ENCODE measurements at regions not wholly inside any gene's neighbourhood (a gene's known extent, or its start where the extent isn't known, plus 50 kb on each side); places are given as distances from the start of the nearest gene placed in this dataset.
"Not testable (repeated sequence)": the region's sequence is repeated elsewhere in the genome, so short reads cannot be mapped to it uniquely, and the experiment has no call there.

- H3K9me3 Mint-ChIP-seq, result no peaks in the 10 kb centered on the region
- no peaks in the 10 kb centered on the region for H3K4me1 Mint-ChIP-seq
- no peak overlapping the region for H3K4me3 Mint-ChIP-seq
- H3K27me3 Mint-ChIP-seq, result peaks cover 3% of the 10 kb centered on the region
- CTCF ChIA-PET, result no interaction called here
- no peaks in the 10 kb centered on the region for H3K36me3 Mint-ChIP-seq (ENCODE audit: low read depth)
- POLR2A ChIA-PET, result no interaction called here
- no peak for DNase-seq
- no peak overlapping the region for H3K27ac Mint-ChIP-seq
These were observed 116.7 kb downstream of the MFAP3L start for GRCh38 chr4:169909479-169909878.

DNA sequence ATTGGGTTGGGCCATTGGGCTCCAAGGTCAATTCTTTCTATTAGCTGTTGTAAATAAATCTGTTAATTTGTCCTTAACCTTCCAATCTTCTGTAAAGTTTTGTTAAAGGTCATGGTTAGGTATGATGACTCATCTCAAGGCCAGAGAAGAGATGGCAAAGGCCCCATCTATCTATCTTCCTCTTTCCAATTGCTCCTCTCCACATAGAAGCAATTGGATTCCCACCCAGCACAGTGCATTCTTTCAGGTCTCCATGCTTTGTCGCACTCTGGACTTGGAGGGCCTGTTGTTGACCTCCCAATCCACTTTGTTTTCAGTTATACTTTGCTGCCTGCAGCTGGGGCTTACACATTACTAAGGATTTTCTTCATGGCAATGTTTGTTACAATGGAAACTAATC is 118.5 kb downstream of the MFAP3L start:
- no peak for DNase-seq
- Mint-ChIP-seq H3K4me3 (no peak overlapping the region), H3K27me3 (peaks cover 7% of the 10 kb centered on the region), H3K27ac (no peak overlapping the region), H3K4me1 (no peaks in the 10 kb centered on the region), H3K9me3 (no peaks in the 10 kb centered on the region), H3K36me3 (ENCODE audit: low read depth) (no peaks in the 10 kb centered on the region)
- POLR2A ChIA-PET, result no interaction called here
- CTCF ChIA-PET, result no interaction called here

DNA sequence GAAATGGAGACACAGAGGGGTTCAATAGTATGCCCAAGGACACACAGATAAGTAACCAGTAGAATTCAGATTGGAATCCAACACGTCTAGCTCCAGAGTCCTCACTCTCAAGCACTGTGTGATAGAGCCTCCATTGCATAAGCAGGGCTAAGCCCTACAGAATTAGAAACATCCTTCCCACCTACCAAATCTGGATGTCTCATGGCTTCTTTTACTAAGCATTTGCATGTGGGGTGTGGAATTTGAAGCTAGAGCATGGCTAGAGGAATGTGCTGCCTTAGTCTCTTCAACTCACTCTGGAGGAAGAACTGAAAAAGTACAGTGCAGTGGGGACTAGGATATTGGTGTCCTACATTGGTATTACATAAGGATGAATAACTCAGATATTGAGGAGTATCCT is 119.4 kb downstream of the MFAP3L start:
- H3K27ac Mint-ChIP-seq, result no peak overlapping the region

GRCh38 chr4:169906104-169906503 is 120.1 kb downstream of the MFAP3L start:
- Mint-ChIP-seq H3K4me1 (no peaks in the 10 kb centered on the region), H3K27me3 (peaks cover 7% of the 10 kb centered on the region), H3K9me3 (no peaks in the 10 kb centered on the region), H3K4me3 (no peak overlapping the region), H3K27ac (no peak overlapping the region), H3K36me3 (ENCODE audit: low read depth) (no peaks in the 10 kb centered on the region)
- DNase-seq, result no peak
- ChIA-PET POLR2A (no interaction called here), CTCF (no interaction called here)

More for the DNA sequence above, 119.4 kb downstream of the MFAP3L start:
- no peak for DNase-seq
- ChIA-PET CTCF (no interaction called here), POLR2A (no interaction called here)
- H3K4me3 Mint-ChIP-seq, result no peak overlapping the region
- no peaks in the 10 kb centered on the region for H3K9me3 Mint-ChIP-seq
- H3K27me3 Mint-ChIP-seq, result peaks cover 7% of the 10 kb centered on the region
- no peaks in the 10 kb centered on the region for H3K4me1 Mint-ChIP-seq
- H3K36me3 Mint-ChIP-seq (ENCODE audit: low read depth), result no peaks in the 10 kb centered on the region

DNA sequence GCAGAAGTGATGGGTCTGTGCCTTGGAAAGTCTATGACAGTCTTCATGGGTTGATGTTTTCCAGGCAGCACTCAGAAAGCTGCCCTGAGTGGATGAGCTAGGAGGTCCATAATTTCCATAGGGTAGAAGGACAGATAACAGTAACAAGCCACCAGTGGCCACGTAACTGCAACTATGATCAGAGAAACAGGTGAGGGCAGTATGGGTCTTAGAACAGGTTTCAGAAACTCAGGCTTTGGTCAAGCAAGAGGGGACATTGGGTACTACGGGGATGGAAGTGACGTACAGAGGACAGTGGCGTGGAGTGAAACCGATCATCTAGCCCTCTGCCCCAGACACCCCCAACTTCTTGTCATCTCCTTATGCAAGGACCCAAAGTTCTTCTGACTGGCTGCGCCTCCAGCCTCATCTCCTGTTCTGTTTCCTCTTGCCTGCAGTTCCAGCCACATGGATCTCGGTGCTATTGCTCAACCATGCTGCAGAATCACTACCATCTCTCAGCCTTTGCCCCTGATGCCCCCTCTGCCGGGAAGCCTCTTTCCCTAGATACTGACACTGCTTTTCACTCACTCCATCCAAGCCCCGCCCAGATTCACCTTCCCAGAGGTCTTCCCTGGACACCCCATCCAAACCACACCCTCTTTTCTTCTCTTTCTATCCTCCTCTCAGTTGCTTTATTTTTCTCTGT is 123.4 kb downstream of the MFAP3L start:
- Mint-ChIP-seq H3K9me3 (no peaks in the 10 kb centered on the region), H3K4me1 (no peaks in the 10 kb centered on the region), H3K36me3 (ENCODE audit: low read depth) (no peaks in the 10 kb centered on the region), H3K27me3 (peaks cover 5% of the 10 kb centered on the region), H3K4me3 (no peak overlapping the region), H3K27ac (no peak overlapping the region)
- DNase-seq, result no peak
- ChIA-PET CTCF (no interaction called here), POLR2A (no interaction called here)

DNA sequence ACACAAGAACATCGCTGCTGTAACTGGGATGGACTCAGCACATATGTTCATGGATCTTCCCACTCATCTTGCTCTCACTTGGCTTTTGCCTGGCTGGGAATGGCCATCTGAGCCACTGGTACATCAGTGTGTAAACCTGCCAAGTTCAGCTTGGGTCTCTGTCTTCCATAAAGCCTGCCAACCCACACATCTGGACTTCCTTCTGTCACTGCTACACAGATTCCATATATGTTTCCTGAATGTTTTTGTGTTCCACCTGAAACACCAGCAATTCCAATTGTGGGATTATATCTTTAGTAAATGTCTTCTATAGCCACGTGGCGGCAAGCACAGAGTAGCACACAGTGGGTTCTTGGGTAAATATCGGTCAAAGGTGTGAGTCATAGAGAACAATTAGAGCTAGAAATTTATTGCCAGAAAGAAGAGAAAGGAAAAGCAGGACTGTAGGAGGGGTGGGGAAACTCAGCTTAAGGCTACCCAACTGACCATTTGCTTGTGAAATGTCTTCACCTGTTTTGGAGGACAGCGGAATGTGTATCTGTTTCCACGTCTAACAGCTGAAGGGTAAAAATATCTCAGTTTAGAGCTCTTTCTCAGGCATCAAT is 125.9 kb downstream of the MFAP3L start:
- H3K27me3 Mint-ChIP-seq, result peaks cover 5% of the 10 kb centered on the region
- no peak for DNase-seq
- POLR2A ChIA-PET, result no interaction called here
- no peaks in the 10 kb centered on the region for H3K9me3 Mint-ChIP-seq
- CTCF ChIA-PET, result no interaction called here
- no peaks in the 10 kb centered on the region for H3K4me1 Mint-ChIP-seq
- H3K36me3 Mint-ChIP-seq (ENCODE audit: low read depth), result no peaks in the 10 kb centered on the region
- H3K27ac Mint-ChIP-seq, result no peak overlapping the region
- no peak overlapping the region for H3K4me3 Mint-ChIP-seq

DNA sequence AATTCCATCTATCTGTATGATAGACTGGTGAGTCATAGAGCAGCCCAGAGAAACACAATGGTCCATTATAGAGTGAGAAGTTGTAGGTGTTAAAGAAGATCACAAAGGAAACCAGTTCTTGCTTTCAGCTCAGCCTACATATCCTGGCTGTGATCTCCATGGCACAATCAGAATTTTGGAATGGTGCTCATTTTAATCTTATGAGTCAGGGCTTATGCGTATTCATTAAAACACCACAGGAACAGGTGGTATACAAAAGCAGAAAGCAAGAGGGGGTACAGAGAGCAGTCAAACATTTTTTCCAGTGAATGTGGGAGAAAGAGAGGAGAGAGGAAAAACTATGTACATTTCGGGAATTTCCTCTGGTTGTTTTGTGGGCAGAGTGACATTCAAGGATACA is 126.9 kb downstream of the MFAP3L start:
- Mint-ChIP-seq H3K9me3 (no peaks in the 10 kb centered on the region), H3K36me3 (ENCODE audit: low read depth) (no peaks in the 10 kb centered on the region), H3K27me3 (peaks cover 5% of the 10 kb centered on the region), H3K4me3 (no peak overlapping the region), H3K27ac (no peak overlapping the region), H3K4me1 (no peaks in the 10 kb centered on the region)
- CTCF ChIA-PET, result no interaction called here
- POLR2A ChIA-PET, result no interaction called here
- DNase-seq, result no peak

DNA sequence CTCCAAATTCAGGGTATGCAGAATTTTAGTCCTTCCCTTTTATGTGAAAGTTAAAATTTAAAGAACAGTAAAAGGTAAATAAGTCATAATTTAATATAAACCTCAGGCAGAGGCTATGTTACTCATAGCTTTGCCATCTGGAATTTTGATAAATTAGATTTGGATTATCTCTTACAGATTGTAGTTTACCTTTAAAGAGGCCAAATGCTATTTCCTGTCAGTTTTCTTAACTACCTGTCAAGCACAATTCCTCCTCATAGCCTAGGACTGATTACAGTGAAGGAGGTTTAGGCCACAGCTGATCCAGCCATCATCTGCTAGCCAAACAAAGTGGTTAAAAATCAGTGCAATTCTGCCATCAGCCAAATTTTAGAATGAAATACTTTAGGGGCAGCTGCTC is 128.1 kb downstream of the MFAP3L start:
- no peak for DNase-seq
- H3K27me3 Mint-ChIP-seq, result peaks cover 4% of the 10 kb centered on the region
- no peaks in the 10 kb centered on the region for H3K36me3 Mint-ChIP-seq (ENCODE audit: low read depth)
- POLR2A ChIA-PET, result no interaction called here
- CTCF ChIA-PET, result no interaction called here
- no peak overlapping the region for H3K27ac Mint-ChIP-seq
- H3K4me1 Mint-ChIP-seq, result no peaks in the 10 kb centered on the region
- no peaks in the 10 kb centered on the region for H3K9me3 Mint-ChIP-seq
- no peak overlapping the region for H3K4me3 Mint-ChIP-seq

- H3K9me3 Mint-ChIP-seq; H3K27ac Mint-ChIP-seq; DNase-seq; H3K27me3 Mint-ChIP-seq; H3K4me3 Mint-ChIP-seq; POLR2A ChIA-PET; H3K36me3 Mint-ChIP-seq (ENCODE audit: low read depth); H3K4me1 Mint-ChIP-seq; CTCF ChIA-PET: not testable (repeated sequence)
These were observed 131.4 kb downstream of the MFAP3L start for GRCh38 chr4:169894767-169895166.

DNA sequence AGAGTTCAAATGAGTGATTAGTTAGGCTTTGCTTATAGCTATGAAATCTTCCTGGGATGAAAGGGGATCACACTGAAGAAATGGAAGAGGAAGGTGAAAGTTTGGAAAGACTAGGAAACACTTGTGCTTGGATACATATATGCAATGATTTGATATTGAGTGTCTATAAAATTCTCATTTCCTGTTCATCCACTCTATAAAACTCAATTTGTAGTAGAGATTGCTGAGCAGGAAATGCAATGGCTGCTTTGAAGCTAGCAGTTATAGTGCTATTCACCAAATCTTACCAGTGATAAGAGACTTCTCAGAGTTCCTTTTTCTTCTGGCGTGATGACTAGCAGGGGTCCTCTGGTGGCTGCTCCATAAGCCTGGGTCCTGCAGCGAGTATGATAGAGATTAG is 128.1 kb upstream of the HPF1 start:
- Mint-ChIP-seq H3K36me3 (ENCODE audit: low read depth) (no peaks in the 10 kb centered on the region), H3K4me3 (no peak overlapping the region), H3K27ac (no peak overlapping the region), H3K27me3 (peaks cover 5% of the 10 kb centered on the region), H3K4me1 (no peaks in the 10 kb centered on the region), H3K9me3 (no peaks in the 10 kb centered on the region)
- ChIA-PET CTCF (no interaction called here), POLR2A (no interaction called here)
- no peak for DNase-seq

DNA sequence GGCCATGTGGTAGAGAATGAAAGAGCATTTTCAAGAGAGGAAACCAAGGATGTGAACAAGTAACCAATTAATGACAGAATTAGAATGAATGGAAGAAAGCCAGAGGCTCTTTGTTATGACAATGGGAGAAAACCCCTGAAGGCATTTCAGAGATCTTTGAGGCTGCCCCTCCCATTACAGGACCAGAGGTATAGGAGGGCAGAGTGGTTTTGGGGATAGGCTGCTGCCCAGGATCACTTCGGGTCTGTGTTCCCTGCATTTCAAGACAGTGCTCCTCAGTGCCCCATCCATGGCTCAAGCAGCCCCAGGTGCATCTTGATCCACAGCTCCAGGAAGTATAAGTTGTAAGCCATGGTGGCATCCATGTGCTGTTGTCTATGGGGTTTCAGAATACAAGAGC is 124.0 kb upstream of the HPF1 start:
- CTCF ChIA-PET, result no interaction called here
- Mint-ChIP-seq H3K4me3 (no peak overlapping the region), H3K9me3 (no peaks in the 10 kb centered on the region), H3K4me1 (no peaks in the 10 kb centered on the region), H3K36me3 (ENCODE audit: low read depth) (no peaks in the 10 kb centered on the region), H3K27me3 (peaks cover 5% of the 10 kb centered on the region), H3K27ac (no peak overlapping the region)
- DNase-seq, result no peak
- POLR2A ChIA-PET, result no interaction called here

DNA sequence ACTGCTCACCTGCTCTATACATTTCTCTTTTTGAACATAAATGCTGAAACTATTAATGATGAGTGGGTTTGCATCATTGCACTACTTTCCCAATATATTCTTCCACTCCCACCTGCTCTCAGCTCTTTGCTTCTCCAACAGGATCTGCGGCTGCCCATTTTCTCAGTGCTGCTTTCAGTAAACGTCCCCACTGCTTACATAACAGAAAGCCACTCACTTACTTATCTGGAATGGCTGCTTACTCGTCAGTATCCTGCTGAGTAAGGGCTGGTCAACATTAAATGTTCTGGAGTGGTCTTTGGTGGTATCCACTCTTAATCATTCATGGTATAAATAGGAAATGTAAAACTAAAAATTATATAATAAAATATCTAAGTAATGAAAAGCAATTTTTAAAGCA is 112.8 kb upstream of the HPF1 start:
- H3K9me3 Mint-ChIP-seq, result no peaks in the 10 kb centered on the region
- H3K27me3 Mint-ChIP-seq, result peaks cover 4% of the 10 kb centered on the region

DNA sequence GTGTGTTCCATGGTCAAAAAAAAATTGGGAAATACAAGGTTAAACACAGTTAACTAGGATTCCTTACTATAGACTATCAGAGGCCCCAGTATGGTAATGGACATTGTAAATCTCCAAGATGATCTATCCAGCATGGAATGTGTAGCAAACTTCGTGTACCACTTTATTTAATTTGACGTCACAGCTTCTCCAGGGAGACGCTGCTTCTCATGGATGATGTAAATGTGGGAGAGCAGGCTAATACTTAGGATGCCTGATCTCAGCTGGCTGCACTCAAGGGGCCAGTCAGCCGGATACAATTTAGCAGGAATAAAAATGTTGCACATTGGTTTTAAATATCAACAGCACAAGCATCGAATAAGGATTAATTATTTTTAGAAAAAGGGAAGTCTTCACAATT is 111.7 kb upstream of the HPF1 start:
- H3K27ac Mint-ChIP-seq, result no peak overlapping the region
- no peaks in the 10 kb centered on the region for H3K4me1 Mint-ChIP-seq
- no peaks in the 10 kb centered on the region for H3K9me3 Mint-ChIP-seq
- H3K36me3 Mint-ChIP-seq (ENCODE audit: low read depth), result no peaks in the 10 kb centered on the region
- POLR2A ChIA-PET, result no interaction called here
- no peak overlapping the region for H3K4me3 Mint-ChIP-seq
- CTCF ChIA-PET, result no interaction called here
- no peak for DNase-seq
- peaks cover 5% of the 10 kb centered on the region for H3K27me3 Mint-ChIP-seq

More for the DNA sequence above, 112.8 kb upstream of the HPF1 start:
- DNase-seq, result no peak
- Mint-ChIP-seq H3K27ac (no peak overlapping the region), H3K4me3 (no peak overlapping the region), H3K4me1 (no peaks in the 10 kb centered on the region), H3K36me3 (ENCODE audit: low read depth) (no peaks in the 10 kb centered on the region)
- CTCF ChIA-PET, result no interaction called here
- POLR2A ChIA-PET, result no interaction called here

DNA sequence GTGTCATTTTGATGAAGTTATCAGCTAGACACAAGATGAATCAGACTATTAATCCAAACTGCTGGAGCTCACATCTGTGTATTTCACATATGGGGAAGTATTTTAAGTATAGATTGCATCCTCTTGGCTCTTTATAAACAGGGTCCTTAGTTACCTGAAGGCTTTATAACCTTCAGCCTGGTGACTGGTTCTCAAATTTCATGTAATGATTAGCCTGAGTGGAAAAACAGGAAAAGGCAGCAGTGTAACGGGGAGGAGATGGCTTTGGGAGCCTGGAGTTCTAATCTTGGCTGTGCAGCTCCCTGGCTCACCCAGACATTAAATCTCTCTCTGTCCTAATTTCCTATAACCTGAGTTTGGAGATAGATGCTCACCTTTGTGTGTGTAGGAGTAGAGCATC is 103.8 kb upstream of the HPF1 start:
- no peaks in the 10 kb centered on the region for H3K4me1 Mint-ChIP-seq
- H3K36me3 Mint-ChIP-seq (ENCODE audit: low read depth), result no peaks in the 10 kb centered on the region
- ChIA-PET CTCF (no interaction called here), POLR2A (interaction anchor here (0.5 kb wide), 1 partner anchor 124 kb away, joined by 3 read pairs; no protein-coding TSS in a partner anchor)
- no peak overlapping the region for H3K4me3 Mint-ChIP-seq
- no peak overlapping the region for H3K27ac Mint-ChIP-seq
- peaks cover 5% of the 10 kb centered on the region for H3K27me3 Mint-ChIP-seq
- no peak for DNase-seq
- no peaks in the 10 kb centered on the region for H3K9me3 Mint-ChIP-seq

All from activated CD4-positive, alpha-beta memory T cell treated with anti-CD3 and anti-CD28 coated beads, Interleukin-2, amount 10 ng/mL, durations not matched to agents 7 days and 5 days (primary cell).